ENCODE measurements at regions not wholly inside any gene's neighbourhood (a gene's known extent, or its start where the extent isn't known, plus 50 kb on each side); places are given as distances from the start of the nearest gene placed in this dataset.

GRCh38 chr11:82185925-82186324 is 547.7 kb downstream of the FAM181B start (continued):
- TF ChIP-seq ZXDC (CRISPR knock-in tag; IDR thresholded peaks at IDR 0.05) = no peak
- TF ChIP-seq ZNF678 (CRISPR knock-in tag; IDR thresholded peaks at IDR 0.05) = no peak
- no peak for TF ChIP-seq ZNF672 (CRISPR knock-in tag; IDR thresholded peaks at IDR 0.05)

- WGBS (ENCODE audit: low lambda C conversion rate) = 12% methylated on average over 3 of the region's 3 CpGs
- H3K79me2 ChIP-seq (ENCODE audit: insufficient read depth, low read length) = no peaks in the 10 kb centered on the region
- DNase-seq (ENCODE audit: low spot score) (no peak), ATAC-seq (no peak), FAIRE-seq (no peak)
- no peak overlapping the region for H3K27ac ChIP-seq (ENCODE audit: extremely low read length, insufficient read depth, low read length)
- in situ Hi-C loops (cut with HindIII; ENCODE audit: extremely low pct_ligation_motif_present, low pct_unique_long_range_greater_than_20kb) = no loop called here
- ChIA-PET CTCF (ENCODE audit: low intra/inter-chr PET ratio, low total read pairs) (no interaction called here), POLR2A (no interaction called here)
- H3K27me3 ChIP-seq (ENCODE audit: control insufficient read depth in 1 of 2, insufficient read depth in 2 of 2, low read length in 2 of 2) = no peaks in the 10 kb centered on the region
- no peak overlapping the region for H3K9ac ChIP-seq (ENCODE audit: insufficient read depth, low read depth, low read length)
- intact Hi-C loops (cut with micrococcal nuclease; ENCODE audit: unreplicated experiment) = no loop called here
- H3K4me2 ChIP-seq (ENCODE audit: low read depth, low read length) = no peak overlapping the region
- H4K20me1 ChIP-seq (ENCODE audit: insufficient read depth, low read length) = no peaks in the 10 kb centered on the region
- no peak overlapping the region for H2AFZ ChIP-seq (ENCODE audit: low read length)
- TF ChIP-seq KAT2B (IDR thresholded peaks at IDR 0.05; ENCODE audit: borderline replicate concordance, low read depth, low read length) (no peak), YEATS2 (CRISPR knock-in tag; IDR thresholded peaks at IDR 0.05; ENCODE audit: borderline replicate concordance) (no peak), HNF4A (CRISPR knock-in tag; IDR thresholded peaks at IDR 0.05) (no peak), KDM3A (CRISPR knock-in tag; IDR thresholded peaks at IDR 0.05; ENCODE audit: low read depth) (no peak), HOXA7 (CRISPR knock-in tag; IDR thresholded peaks at IDR 0.05) (no peak), ZNF674 (CRISPR knock-in tag; IDR thresholded peaks at IDR 0.05; ENCODE audit: low read depth) (no peak), ZNF639 (CRISPR knock-in tag; conservative IDR thresholded peaks at IDR 0.05) (no peak)
- BruUV-seq (replicated peaks) = no TSS peak
- H3K36me3 ChIP-seq (replicated peaks in 1 of 2; ENCODE audit: control insufficient read depth in 1 of 2, insufficient read depth in 2 of 2, low read length in 2 of 2) = no peaks in the 10 kb centered on the region
- no peaks in the 10 kb centered on the region for H3K9me3 ChIP-seq (ENCODE audit: low read length)
- no peaks in the 10 kb centered on the region for H3K4me1 ChIP-seq (ENCODE audit: insufficient read depth, low read length)
- H3K4me3 ChIP-seq (replicated peaks in 1 of 3; ENCODE audit: insufficient read depth in 1 of 3, low read depth in 2 of 3, low read length in 3 of 3) = no peak overlapping the region
Measured at GRCh38 chr11:82184966-82185365, 548.7 kb downstream of the FAM181B start.
